ENCODE measurements at regions not wholly inside any gene's neighbourhood (a gene's known extent, or its start where the extent isn't known, plus 50 kb on each side); places are given as distances from the start of the nearest gene placed in this dataset.
"Not testable (repeated sequence)": the region's sequence is repeated elsewhere in the genome, so short reads cannot be mapped to it uniquely, and the experiment has no call there.

DNA sequence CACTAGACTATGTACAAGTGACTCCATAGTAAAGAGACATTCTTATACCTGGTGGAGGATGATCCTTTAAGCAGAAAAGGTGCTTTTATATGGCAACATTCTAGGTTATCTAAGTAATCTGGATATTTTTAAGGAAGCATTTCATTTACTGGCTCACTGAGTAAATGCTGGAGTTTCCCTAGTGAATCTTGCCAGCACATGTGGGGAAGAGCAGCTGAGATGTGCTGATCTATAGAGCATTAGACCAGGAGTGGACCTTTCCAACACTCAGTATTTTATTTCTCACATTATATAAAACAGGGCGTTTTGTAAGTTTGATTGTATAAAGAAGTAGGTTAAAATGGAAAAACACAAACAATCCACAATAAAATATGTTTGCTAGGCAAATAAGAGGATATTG is 478.5 kb downstream of the ATP23 start:
- no peak for DNase-seq (ENCODE audit: low read depth in 2 of 2)

DNA sequence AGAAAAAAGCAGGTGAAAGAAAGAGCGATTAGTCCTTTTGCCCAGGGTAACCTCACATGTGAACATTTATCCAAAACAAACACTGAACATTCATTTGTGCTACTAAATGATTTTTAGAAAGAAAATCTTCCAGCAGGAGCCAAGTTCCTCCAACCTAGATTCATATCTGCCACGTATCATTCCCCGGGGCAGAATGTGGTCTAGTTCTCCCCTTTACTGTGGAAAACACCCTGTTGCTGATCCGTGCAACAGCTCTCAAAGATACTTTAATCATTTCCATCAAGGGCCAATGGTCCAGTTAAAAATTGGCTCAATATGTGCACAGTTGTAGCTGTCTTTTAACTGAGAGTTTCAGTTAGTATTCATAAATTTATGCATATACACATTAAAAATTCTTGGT is 479.1 kb downstream of the ATP23 start:
- DNase-seq (ENCODE audit: low read depth in 2 of 2): no peak

DNA sequence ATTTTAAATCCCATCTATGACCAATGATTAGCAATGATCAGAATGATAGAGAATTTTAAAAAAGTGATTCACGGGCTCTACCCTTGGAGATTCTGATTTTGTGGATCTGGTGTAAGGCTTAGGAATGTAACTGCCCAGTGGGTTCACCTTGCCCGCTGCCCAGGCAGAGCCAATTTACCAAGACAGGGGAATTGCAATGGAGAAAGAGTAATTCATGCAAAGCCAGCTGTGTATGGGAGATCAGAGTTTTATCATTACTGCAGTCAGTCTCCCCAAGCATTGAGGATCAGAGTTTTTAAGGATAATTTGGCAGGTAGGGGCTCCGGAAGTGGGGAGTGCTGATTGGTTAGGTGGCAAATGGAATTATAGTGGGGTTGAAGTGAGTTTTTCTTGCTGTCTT is 480.6 kb downstream of the ATP23 start:
- no peak for DNase-seq (ENCODE audit: low read depth in 2 of 2)

DNA sequence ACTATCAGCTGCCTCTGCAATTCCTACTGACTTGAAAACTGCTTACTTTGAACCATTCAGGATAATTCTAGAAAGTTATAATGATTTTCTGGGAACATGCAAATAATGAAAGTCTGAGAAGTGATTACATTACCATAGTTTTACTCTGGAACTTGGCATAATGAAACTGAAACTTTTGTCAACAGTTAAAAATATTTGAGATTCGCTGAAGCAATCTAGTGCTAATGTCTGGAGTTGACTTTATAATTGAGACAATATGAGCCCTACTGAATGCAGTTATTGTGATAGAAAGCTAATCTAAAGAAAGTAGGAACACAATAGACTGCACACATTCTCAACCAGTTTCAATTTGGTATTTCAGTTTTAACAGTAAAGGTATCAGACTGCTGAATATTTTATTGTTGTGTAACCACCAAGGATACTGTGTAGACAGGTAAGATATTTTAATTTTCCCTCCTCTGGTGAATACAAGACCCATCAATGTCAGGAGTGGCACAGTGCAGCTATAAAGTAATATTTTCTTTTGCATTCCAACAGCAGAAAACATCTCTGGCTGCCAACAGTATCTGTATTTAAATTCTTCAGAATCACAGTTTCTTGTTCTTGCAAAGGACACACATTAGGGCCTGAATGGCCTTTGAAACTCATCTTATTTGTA is 483.5 kb downstream of the ATP23 start:
- no peak for DNase-seq (ENCODE audit: low read depth in 2 of 2)

DNA sequence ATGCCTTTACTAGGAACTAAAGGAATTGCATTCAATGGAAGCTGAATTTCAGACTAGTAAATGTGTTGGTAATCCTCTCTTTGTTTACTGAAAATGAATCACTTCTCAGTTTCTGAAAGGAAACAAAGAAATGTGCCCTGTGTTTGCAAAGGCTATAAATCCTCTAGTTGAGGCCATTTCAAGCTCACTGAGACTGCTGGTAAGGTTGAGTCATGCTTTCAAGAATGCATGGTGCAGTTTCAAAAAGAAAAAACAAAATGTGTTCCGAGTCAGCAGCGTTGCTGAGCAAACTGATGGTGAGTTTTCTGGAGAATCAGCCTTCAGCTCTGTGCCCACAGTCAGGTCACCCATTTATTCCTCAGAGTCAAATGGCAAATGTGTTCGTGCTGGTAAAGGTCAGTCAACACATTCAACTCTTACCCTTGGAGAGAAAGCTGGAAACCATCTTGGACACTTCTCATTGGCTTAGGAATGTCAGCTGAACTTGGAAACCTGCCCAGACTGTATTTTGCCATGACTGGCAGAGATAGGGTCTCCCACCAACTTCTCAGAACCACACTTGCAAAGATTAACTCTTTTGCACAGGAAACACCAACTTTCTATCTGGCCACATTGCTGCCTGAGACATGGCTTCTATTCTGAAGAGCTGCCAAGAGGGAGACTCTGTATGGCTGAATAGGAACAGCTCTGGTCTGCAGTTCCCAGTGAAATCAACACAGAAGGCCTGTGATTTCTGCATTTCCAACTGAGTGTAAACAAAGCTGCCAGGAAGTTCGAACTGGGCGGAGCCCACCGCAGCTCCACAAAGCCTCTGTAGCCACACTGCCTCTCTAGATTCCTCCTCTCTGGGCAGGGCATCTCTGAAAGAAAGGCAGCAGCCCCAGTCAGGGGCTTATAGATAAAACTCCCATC is 484.4 kb downstream of the ATP23 start:
- no peak for DNase-seq (ENCODE audit: low read depth in 2 of 2)

DNA sequence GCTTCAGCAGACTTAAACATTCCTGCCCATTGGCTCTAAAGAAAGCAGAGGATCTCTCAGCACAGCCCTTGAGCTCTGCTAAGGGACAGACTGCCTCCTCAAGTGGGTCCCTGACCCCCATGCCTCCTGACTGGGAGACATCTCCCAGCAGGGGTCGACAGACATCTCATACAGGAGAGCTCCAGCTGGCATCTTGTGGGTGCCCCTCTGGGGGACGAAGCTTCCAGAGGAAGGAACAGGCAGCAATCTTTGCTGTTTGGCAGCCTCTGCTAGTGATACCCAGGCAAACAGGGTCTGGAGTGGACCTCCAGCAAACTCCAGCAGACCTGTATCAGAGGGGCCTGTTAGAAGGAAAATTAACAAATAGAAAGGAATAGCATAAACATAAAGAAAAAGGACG is 485.1 kb downstream of the ATP23 start:
- DNase-seq (ENCODE audit: low read depth in 2 of 2): not testable (repeated sequence)

DNA sequence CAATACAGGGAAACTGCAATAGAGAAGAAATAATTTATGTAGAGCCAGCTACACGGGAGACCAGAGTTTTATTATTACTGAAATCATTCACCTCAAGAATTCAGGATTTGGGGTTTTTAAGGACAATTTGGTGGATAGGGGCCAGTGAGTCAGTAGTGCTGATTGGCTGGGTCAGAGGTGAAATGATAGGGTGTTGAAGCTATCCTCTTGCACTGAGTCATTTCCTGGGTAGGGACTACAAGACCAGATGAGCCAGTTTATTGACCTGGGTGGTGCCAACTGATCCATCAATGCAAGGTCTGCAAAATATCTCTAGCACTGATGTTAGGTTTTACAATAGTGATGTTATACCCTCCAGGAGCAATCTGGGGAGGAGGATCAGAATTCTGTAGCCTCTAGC is 486.3 kb downstream of the LRIG3 start:
- no peak for DNase-seq (ENCODE audit: low read depth in 2 of 2)

DNA sequence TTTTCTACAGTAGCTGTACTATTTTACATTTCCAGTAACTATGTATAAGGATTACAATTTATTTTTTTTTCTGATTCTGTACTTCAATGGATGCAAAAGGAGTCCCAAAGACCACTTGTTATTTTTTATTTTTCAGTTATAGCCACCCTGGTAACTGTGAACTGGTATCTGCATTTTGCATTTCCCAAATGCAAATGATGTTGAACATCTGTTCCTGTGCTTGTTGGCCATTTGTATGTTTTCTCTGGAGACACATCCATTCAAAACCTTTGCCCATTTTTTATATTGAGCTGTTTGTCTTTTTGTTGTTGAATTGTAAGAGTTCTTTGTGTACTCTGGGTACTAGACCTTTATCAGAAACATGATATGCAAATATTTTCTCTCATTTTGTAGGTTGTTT is 485.6 kb downstream of the LRIG3 start:
- DNase-seq (ENCODE audit: low read depth in 2 of 2): no peak

DNA sequence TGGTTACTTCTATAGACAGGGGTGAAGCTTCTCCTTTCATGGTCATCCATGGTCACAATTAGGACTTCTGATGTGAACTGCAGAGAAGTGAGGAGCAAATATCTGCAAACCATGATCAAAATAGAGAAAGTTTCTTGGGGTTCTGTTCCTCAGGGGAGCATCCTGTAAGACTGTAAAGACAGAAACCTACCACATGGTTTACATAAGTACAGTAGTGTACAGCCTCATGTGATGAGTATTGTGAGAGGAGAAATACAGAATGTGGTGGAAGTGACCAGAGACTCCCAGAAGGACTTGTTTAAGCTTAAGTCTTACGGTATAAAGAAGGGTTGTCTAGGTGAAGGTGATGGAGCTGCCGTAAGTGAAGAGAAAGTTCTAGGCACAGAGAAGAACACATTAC is 484.7 kb downstream of the LRIG3 start:
- DNase-seq (ENCODE audit: low read depth in 2 of 2): no peak

DNA sequence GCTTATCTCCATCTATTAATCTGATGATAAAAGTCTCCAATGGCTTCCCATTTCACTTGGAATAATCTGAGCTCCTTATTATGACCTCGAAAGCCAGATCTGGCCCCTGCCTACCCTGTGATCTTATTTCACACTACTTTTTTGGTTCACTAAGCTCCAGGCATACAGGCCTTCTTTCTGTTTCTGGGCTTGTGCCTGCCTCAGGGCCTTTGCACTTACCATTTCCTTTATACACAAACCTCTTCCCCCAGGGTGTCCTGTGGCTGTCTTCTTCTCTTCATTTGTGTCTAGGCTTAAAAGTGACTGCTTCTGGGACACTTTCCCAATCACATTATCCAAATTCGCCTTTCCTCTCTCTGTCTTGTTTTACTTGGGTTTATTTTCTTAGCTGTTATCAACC is 478.8 kb downstream of the LRIG3 start:
- DNase-seq (ENCODE audit: low read depth in 2 of 2): no peak

DNA sequence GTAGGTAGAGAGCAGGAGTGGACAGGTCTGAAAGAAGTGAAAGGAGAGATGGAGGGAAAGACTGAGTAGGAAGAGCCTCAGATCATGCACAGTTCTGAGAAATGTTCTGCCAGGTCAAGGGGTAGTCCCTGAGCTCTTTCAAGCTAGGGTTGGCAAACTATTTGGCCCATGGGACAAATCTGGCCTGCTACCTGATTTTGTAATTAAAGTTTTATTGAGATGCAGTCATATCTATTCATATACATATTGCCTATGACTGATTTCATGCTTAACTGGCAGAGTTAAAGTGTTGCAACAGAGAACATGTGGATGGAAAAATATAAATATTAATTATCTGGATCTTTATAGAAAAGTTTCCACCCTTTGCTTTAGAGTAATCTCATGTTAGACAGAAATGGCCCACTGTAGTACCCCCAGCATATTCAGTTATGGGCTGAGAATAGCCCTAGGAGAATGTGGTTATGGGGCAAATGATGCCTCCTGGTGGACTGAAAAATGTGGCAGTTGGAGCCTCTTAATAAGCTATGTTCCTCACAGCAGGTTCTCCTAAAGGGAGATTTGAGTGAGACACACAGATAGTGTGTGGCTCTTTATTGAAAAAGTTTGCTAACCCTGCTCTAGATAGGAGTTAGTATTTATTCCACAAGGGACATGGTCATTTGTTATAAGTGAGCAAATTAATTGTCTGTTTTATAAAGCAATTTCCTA is 476.9 kb downstream of the LRIG3 start:
- no peak for DNase-seq (ENCODE audit: low read depth in 2 of 2)

DNA sequence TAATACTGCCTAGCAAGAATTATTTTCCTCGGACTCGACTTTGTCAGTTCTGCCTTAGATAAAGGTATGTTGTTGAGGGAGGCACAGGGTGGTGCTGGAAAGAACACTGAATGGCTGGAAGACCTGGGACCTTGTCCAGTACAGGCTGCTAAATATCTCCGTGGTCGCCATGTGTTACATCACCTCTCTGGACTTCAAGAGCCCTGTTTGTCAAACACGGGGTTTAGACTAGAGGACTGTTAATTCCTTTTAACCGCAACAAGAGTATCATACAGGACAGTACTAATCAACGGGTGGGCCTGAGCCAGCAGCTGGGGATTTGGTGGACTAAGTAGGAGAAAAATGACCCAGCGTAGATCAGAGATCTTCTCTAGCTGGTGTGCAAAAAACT is 476.3 kb downstream of the LRIG3 start:
- DNase-seq (ENCODE audit: low read depth in 2 of 2): no peak

DNA sequence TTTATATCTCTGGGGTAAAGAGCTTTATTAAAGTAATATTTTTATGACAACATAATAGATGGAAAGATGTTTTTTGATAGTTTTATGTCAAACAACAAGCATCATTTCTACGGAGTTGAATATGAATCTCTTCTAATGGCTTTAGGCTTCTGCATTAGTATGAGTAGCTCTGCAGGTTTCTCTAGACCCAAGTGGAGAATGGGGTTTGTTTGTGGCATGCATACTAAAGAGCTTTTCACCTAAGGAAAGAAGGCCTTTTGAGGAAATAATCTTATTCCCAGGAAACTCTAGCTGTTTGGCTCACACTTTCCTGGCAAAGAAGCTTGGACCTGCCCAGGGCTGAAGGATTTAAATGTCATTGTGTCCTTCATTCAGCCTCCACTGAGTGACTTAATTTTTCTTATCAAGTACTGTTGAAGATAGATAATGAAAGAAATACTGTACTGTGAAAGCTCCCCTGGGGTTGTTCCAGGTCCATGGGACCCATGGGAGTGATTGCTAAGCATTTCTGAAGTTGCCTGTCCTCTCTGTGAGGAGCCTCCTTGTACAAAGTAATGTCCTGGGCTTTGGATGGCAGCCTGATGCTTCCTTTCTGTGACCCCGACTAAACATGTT is 469.3 kb downstream of the LRIG3 start:
- no peak for DNase-seq (ENCODE audit: low read depth in 2 of 2)

DNA sequence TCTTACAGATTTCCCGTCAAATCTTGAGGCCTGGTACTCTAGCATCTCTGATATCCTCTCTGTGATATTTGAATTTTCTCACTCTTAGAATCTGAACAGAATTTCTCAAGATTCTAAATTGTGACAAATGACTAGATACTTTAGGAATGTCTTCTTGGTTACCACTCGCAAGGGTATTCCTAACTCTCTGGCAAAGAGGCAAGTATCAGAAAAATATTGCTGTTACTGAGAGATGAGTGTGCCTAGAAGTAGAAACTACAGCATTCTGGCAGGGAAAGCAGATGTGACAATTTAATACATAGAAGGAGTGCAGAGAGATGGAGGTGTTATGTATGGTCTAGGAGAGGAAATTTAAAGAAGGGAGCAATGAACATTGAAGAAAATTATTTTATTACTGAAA is 467.8 kb downstream of the LRIG3 start:
- no peak for DNase-seq (ENCODE audit: low read depth in 2 of 2)

DNA sequence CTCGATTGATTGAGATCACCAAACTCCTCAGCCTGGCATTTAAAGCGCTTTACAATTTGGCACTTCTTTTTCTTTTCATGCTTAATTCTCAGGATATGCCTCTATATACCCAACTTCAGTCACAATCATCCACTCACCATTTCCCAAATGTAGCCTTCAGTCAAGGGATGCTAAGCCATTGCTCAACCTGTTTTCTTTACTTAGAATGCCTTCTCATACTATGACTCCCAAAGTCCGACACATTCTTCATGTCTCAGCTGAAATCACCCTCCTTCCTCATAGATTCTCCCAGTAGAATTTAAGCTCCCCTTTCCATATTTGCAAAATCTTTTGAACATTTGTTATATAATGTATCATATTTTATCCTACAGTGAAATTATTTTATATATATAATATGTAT is 467.0 kb downstream of the LRIG3 start:
- DNase-seq (ENCODE audit: low read depth in 2 of 2): no peak

DNA sequence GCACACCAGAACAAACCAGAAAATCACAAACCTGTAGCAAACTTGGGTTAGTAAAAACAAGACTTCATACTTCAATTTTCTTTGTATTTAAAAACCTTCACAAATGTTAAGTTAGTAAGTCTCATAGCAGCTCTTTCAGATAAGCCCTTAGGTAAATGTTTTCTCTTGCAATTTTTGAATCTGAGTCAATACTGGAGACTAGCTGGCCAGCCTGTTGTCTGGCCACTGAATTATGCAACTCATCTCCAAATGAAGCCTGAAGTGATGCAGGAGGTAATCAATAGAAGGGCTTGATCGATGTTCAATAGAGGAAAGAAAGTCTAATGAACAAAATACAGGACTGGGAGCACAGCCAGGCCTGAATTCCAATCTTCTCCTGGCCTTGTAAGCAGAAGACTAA is 465.2 kb downstream of the LRIG3 start:
- no peak for DNase-seq (ENCODE audit: low read depth in 2 of 2)

DNA sequence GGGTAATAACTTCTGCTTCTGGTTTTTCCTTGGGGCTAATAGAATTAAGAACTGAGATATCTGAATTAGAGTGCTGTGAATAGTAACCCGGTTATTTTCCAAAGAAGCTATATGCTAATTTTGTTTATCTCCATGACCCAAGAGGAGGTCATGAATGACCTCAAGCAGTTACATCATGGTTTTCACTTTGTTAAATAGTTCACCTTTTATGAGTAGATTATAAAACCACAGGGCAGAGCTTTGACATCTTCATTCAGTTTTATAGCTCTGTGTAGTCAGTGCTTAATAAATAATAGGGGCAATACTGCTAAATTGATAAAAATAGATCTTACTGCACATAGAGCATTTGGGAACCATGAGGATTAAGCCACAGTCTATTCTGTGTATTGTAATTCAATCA is 462.2 kb downstream of the LRIG3 start:
- DNase-seq (ENCODE audit: low read depth in 2 of 2): no peak

DNA sequence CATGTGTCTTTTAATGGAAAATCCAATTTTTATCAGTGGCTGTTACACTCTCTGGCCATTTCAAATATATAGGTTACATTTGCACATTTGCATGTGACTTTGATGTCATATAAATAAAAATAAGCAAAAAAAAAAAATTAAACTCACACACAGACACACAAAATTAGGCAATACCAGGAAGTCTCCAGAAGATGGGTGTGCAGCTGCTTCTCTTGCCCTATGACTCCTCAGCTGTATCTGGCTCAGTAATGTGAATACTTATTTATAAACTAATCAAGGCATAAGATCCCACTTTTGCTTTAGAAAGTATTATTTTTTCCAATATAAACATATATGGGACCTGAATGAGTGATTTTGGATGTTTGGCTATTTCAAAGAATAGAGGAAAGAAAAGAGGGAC is 461.1 kb downstream of the LRIG3 start:
- DNase-seq (ENCODE audit: low read depth in 2 of 2): no peak

DNA sequence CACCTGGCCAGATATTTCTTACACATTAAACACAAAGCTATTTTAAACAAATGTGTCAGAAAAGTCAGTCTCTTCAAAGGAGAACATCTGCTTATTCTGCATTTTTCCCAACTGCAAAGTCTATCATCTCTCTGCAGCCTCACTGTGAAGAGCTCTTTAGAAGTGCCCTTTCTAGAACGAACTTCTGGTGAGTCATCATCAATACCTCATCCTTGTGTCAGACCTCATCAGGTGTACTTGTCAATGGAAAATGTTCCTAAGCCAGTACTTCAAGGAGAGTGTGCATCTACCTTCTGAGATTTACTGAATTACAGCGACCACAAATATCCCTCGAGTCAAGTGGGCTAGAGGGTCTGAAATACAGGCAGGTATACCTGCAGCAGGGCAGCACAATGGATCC is 457.3 kb downstream of the LRIG3 start:
- DNase-seq (ENCODE audit: low read depth in 2 of 2): no peak

DNA sequence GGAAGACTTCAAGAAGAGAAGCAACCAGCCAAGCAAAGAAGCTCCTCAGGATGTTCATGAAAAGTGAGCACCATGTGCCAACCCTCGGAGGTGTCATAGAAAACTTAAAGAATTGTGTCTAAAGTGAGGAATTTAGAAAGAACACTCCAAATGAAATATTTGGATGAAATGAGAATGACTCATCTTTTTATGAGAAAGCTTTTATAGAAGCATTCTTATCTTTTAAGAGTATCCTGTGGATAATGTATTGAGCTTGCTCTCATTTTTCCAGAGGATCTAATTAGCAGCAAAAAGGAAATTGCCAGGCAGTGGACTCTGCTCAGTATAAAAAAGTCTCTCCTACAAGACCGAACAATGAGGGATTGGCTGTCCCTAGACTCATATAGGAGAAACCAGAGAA is 454.9 kb downstream of the LRIG3 start:
- DNase-seq (ENCODE audit: low read depth in 2 of 2): no peak

DNA sequence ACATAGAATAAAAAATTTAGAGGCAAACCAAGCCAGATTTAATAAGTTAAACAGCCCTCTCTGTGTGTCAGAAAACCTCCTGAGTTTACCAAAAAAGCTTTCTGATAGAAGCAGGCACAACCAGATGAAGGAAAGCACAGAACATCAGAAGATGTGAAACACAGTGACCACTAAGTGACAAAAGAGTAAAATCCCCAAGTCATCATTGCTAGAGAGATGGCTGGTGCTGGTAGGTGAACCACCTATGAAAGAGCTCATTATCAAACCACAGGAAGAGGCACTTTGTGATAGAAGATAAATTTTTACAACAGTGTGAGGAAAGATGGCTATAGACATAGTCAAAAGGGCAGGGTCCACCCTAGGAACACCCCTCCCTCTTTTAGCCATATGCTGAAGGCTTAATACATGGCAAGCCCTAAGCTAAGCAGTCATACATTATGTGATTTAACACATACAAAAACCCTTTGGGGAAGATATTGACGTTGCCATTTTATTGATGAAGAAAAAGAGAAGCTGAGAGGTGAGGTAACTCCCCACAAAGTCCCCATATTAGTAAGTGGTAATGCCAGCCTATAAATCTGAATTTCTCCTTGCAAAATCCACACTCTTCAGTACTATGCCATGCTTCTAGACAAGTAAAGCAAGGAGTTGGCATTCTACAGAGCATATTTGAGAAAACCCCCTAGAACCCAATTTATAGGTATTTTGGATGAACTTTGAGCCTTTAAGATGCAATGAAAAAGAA is 449.9 kb downstream of the LRIG3 start:
- no peak for DNase-seq (ENCODE audit: low read depth in 2 of 2)

DNA sequence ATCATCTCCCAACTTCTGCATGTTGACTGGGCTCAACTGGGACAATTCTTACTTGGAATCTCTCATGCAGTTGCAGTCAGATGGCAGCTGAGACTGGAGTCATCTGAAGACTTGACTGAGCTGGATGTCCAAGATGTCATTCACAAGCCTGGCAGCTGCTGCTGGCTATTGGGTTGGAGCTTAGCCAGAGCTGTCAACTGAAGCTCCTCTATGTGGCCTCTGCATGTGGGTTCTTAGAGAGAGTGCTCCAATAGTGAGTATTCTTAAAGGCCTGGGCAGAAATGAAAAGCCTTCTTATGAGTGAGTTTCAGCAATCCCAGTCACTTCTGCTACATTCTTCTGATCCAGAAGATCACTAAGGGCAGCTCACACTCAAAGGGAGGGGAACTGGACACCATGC is 440.9 kb downstream of the LRIG3 start:
- DNase-seq (ENCODE audit: low read depth in 2 of 2): no peak

All from stimulated activated CD4-positive, alpha-beta T cell treated with anti-CD3 and anti-CD28 coated beads, Interleukin-4, amount 100 ng/mL, for 48 hours (primary cell).